ENCODE measurements at regions not wholly inside any gene's neighbourhood (a gene's known extent, or its start where the extent isn't known, plus 50 kb on each side); places are given as distances from the start of the nearest gene placed in this dataset.
"Not testable (repeated sequence)": the region's sequence is repeated elsewhere in the genome, so short reads cannot be mapped to it uniquely, and the experiment has no call there.

GRCh38 chr2:161504628-161505289, 88.7 kb downstream of the TBR1 start:
- TF ChIP-seq POLR2A (IDR thresholded peaks at IDR 0.05); CTCF (IDR thresholded peaks at IDR 0.05 in 4 of 5, conservative IDR thresholded peaks at IDR 0.05 in 1 of 5): not testable (repeated sequence)

All from gastrocnemius medialis (tissue), 4 donors.